Activated T-cell treated with anti-CD3 and anti-CD28 coated beads, Interleukin-2, amount 50 U/mL, for 1 hour (primary cell): ENCODE measurements at regions not wholly inside any gene's neighbourhood (a gene's known extent, or its start where the extent isn't known, plus 50 kb on each side); places are given as distances from the start of the nearest gene placed in this dataset.

Experiments
- DNase-seq: peaks from one replicate; pipeline ENCODE4 v3.0.0-alpha.2; 2020

DNA sequence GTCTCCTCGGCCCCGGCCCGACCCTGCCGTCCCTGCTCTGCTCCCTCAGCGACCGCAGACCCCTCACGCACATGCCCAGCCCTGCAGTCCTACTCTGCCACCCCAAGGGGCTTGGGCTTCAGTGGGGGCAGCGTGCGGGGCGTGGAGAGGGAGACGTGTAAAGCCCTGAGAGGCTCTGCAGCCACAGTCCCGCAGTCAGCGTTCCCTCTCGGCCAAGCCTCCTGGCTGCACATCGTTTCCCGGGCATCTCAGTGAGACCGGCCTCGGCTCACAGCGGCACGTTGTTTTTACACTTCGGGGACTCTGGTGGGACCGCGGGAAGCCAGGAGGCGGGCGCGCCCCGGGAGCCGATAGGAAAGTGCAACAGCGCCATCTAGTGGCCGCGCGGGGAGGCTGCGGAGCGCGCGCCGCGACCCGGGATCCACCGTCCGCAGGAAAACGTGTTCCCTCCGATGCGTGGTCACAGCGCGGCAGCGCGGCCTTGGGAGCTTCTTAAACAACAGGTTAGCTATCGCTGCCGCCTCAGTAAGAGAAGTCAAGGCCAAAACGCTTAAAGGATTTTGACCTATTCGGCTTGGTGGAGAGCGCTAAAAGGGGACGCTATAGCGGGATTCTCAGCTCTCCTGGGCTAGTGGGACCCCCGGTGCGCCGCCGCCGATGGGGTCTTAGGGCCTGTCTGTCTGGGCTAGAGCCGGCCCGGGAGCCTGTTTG, 226.8 kb upstream of the IGF1R start:
- peak; percentile 69 for DNase-seq

DNA sequence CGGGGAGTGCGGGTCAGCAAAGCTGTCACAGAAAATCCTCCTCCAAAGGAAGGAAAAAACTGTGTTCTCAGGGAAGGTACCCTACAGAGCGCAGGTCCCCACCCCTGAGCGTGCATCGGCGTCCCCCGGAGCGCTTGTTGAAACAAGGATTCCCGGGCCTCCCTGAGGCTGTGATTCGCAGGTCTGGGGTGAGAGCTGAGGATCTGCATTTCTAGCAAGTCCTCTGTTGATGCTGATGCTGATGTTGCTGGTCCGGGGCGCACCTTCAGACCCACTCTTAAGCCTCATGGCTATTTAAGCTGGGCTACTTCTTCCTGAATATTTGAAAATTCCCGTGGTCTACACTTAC, 226.2 kb upstream of the IGF1R start:
- no peak for DNase-seq

DNA sequence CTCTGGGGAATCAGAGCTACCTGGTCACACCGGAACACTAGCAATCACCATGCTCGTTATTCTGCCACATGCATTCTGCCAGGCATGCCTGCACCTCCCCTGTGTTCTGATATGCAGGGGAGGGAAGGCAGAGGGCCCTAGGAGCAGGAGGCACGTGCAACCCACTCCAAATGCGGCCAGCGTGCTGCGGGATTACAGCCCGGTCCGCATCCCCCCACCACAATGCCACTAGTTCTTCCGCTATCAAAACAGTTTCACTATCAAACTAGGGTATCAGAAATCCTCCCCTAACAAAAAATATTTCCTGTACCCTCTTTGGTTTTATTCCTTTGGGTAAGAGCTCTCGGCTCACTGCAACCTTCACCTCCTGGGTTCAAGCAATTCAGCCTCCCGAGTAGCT, 223.2 kb upstream of the IGF1R start:
- DNase-seq, result no peak

DNA sequence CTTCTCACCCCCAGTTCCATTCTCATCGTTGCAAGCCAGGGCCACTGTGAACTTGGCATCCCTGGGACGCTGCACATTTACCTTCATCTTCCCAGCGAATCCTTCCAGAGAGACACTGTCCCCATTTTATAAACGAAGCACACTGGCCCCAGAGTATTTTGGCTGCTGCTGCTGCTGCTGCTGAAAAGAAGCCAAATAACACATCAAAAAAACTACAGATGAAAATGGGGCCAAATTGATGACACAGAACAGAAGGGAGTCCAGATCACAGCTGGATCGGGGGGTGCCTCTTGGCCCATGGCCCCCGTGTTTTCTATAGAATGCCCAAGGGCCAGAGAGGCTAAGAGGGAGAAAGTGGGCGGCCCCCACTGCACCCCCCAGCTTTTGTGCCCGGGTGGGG, 221.0 kb upstream of the IGF1R start:
- DNase-seq, result no peak

DNA sequence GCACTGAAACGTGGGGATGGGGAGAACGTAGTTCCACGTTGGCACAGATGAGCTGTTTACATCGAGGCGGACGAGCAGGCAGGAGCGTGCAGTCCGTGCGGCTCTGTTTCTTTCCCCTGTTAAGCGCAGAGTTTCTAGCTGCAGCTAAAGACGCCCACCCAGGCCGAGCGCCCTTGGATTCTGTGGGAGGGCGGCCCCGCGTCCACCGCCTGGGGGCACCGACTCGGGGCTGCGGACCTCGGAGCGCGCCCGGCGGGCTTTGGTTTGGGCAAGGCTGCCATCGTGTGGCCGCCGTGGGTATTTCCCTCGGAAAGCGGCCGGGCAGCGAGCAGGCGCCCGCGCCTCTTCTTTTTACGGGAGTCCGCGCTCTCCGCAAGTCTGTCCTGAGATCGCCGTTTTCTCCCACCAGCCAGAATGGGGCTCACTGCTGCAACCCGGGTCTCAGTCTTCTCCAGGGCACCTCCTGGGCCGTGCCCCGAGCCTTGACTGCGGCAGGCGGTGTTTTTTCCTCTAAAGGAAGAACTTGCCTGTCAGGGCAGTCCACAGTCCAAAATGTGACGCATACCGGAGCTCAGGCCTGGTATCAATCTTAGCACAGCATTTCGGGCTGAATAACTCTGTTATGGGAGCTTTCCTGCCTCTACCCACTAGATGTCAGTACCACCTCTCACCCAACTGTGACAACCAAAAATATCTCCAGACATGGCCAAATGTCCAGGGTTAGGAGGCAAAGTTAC, 219.9 kb upstream of the IGF1R start:
- DNase-seq, result peak; percentile 72

DNA sequence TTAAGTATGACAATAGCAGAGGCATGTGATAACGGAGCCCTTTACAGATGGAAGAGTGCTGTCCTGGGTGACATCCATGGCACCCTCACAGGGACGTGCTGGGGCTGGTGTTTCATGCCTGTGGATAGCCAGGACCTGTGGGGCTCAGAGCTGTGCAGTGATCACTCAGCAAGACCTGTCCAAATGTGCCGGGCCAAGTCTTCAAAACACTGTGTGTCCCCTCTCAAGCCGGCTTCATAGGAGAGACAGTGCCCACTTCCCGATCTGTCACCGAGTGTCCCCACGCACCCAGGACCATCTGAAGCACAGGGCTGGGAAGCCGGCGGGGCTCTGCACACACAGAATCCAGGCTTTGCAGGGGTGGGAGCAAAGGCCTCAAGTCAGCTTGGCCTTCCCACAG, 217.2 kb upstream of the IGF1R start:
- DNase-seq, result no peak

DNA sequence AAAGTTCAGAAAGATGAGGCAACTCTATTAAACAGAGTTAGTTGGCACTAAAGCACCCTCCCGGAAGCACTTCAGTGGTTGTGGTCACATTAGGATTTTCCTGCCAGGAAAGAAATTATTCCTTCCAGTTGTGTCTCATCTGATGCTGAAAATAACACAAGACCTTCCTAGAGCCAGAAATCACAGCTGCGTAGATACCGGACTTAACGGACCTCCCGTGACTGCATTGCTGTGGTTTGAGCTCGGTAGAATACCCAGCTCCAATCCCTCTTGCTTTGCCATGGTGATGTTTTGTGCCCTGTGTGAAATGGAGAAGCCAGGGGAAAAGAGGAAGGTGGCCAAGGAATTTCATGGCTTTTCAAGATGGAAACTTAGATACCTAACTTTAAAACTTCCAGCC, 215.0 kb upstream of the IGF1R start:
- DNase-seq, result no peak

DNA sequence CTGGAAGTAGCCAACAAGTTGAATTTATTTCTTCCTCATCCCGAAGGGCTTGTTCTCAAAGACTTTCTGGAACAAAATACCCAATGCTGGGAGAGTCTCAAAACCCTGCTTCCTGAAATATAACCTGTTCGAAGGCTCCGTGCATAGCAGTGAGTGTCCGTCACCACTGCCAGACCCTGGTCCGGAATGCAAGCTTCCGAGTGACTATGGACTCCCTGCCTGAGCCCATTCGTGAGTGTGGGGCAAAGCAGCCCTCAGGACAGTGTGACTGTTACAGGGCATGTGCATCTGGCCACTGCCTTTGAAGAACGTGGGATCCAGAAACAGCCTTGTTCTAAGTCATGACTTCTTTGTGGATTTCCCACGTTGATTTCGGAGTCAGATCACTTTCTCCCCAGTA, 214.5 kb upstream of the IGF1R start:
- DNase-seq, result no peak

DNA sequence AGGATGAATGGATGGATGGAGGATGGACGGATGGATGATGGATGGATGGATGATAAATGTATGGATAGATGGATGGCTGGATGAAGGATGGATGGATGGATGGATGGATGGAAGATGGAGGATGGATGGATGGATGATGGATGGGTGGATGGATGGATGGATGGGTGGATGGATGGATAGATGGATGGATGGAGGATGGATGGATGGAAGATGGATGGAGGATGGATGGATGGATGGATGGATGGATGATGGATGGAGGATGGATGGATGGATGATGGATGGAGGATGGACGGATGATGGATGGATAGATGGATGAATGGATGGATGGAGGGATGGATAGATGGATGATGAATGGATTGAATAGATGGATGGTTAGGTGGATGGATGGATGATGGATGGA, 210.6 kb upstream of the IGF1R start:
- DNase-seq, result no peak

DNA sequence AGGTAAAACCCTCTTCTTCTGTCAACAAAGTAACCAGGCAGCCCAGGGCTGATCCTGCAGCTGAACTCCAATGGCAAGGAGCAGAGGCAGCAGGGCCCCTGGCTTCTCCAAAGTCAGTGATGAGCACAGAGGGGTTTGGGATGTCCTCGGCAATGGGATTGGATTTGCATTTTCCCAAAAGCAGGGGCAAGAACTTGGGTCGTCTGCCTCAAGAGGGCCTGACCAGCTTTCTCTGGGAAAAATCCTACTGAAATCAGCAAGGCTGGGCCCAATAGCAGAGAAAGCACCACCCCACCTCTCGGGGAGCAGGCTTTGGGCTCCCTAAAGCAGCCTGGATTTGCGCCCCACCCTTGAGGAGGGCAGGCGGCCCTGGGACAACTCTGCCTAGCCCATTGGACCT, 210.0 kb upstream of the IGF1R start:
- no peak for DNase-seq

DNA sequence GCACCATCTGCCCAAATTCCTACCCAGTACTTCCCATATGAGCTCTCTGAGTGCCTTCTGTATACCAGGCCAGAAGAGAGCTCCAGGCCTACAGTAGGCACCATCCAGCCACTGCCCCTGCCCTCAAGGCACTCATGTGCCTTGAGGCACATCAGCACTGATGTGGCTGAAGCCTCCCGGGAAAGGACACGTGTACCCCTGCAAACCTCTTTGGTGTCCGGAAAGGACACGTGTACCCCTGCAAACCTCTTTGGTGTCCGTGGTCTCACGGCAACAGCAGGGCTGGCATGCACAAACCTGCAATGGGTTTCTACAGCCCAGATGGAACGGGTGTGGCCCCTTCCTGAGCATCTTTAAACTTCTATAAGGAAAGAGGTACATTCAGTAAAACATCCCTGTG, 209.4 kb upstream of the IGF1R start:
- no peak for DNase-seq

DNA sequence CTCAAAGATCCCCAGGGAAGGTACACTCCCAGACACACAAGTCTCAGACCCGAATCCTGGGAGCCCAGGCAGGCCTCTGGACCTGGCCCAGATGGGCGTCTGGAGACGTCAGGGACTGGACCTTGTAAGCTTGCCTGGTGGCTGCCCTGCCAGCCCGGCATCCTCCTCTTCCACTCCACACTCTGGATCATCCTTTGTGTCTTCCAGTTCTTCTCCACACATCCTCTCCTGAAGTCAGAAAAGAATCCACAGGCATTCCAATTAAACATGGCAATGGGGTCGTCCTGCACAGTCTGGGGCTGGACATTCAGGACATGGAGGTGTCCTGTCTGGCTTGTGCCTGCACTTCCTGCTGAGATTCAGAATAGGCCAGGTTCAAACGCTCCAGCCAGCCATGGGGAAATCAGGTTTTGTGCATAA, 208.8 kb upstream of the IGF1R start:
- no peak for DNase-seq

DNA sequence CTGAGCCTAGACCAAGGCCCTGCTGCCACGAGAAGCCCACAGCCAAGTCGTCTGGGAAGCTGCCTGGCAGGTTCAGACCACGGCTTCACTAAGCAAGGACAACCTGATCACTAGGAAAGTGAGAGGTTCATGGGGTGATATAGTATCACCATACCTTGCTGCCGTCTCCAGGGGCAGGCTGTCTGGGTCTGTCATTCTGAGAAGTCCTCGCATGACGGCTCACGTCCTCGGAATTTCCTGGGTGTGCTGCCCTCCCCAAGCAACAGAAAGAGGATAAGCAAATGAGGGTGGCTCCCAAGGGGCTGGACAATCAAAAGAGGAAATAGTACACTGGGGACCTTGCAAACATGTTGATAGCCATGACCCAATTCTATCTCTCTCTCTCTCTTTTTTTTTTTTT, 207.4 kb upstream of the IGF1R start:
- DNase-seq, result no peak

DNA sequence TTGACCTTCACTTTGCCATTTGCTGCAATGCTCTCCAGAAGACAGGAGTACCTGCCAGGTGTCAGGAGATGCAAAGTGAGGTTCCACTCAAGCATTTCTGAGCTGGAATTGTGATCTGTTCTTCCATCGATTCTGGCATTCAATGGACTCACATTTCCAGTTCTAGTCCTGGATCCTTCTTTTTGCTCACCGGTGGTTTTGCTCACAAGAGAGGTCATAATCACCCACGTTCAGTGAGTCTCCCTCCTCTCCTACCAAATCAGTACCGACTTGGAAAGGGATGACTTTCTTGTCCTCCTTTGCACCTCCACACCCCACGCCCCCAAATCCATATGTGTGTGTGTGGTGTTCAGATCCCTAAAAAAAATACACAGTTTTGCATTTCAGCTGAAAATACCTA, 206.7 kb upstream of the IGF1R start:
- DNase-seq, result no peak

DNA sequence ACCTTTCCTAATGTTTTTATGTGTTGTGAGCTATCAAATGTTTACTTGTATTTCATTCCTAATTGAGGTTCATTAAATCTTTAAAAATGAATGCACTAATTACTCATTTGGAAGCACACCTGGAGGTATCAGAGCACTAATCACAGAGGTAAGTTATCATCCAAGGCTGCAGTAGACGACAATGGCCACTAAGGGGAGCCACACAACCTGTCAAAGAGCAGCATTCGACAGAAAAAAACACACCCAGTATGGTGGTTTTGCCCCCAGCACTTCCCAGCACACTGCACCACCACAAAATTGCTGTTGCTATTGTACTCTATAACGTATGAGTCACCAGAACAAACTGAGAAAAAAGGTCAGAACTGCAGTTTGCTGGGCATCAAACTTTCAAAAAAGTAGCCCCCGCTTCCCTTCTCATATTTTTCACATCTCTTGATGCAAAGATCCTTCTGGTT, 205.9 kb upstream of the IGF1R start:
- peak; percentile 41 for DNase-seq

DNA sequence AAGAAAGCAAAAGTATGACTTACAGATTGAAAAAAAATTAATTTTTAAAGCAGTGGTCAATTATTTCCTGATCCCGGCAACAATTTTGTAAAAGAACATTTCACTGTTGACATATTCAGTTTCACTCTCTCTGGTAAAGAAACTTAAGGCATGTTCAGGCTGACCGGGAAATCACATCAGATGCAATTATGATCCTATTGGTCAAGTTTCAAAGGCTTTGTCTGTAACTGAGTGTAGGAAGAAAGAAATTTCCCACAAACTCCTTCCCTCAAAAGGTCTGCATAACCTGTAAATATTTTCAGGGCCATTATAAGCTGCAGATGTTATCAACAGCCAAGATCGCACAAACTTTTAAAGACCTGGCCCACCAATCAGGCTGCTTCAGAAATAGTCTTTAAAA, 205.4 kb upstream of the IGF1R start:
- no peak for DNase-seq

DNA sequence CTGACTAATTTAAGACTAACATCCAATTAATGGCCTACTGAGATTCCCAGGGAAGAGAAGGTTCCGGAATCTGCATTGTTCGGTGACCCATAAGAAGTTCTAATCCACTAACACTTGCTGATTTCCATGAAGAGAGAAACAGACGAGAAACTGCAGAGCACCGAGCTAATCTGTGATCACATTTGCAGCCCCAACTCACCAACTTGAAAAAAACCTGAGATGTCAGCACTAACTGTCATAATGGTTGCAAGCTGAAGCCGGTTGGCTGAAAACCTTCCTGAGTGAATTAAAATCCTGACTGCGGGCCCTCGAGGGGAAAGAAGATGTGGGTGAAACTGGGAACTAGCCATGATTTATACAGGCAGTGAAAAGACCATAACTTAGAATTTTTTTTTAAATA, 204.8 kb upstream of the IGF1R start:
- no peak for DNase-seq

DNA sequence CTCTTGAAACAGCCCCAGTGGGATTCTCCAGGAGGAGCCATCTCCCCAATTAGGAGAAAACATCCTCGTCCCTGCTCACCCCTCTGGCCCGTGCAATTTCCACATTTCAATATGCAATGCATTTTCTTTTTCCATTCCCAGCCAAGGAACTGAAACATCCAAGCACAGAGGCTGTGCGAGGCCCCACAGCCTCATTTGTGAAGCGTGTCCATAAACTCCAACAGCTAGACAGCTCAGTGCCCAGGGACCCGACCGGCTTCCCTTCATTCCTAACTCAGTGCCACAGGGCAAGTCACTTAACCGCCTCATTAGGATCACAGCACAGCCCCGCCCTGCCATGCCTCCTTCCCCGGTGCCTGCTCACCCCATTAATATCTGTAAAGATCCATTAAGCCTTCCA, 204.2 kb upstream of the IGF1R start:
- DNase-seq, result no peak

DNA sequence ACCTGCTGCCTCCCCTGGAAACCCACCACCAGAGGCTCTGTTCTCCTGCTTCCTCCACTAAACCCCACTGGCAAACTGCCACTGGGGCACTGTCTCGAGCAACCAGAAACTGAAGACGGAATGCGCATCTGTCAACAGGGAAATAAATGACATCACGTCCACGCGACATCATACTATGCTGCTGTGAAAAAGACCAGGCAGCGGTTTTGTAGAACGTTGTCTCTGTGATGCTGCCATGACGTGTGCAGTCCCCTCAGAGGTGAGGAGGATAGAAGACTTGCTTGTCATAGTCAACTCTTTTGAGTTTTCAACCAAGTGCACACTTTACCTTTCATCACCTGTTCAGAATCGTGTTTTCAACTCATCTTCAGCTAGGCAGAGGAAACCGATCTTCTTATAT, 203.0 kb upstream of the IGF1R start:
- no peak for DNase-seq

DNA sequence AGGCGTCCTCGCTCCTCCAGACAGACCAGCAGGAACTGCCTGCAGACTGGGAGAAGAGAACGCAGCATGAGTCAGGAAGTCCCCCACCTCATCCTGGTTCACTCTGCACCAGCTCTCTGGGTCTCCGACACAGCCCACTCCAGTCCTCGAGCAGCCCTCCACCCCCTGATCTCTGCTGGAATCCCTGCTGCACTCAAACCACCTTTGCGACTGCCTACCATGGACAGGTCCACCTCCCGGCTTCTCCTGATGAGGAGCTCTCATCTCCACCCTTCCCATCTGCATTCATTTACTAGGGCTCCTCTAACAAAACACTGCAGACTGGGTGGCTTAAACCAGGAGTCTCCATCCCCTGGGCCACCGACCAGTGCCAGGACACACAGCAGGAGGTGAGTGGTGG, 202.3 kb upstream of the IGF1R start:
- DNase-seq, result no peak

DNA sequence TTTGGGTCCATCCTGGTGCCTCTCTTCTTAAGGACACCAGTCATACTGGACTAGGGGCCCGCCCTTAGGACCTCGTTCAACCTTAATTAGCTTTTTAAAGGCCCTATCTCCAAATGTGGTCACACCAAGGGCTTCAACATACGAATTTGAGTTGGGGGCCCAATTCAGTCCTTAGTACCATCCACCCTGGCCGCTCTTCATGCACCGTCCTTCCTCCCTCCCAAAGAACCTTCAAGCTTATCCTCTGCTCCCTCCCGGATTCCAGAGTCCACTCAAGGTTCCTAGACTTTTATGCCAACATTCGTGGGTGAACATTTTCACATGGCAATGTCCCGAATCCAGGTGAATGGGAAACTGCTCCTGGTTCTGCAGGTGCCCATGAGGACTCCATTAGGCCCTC, 201.3 kb upstream of the IGF1R start:
- no peak for DNase-seq

DNA sequence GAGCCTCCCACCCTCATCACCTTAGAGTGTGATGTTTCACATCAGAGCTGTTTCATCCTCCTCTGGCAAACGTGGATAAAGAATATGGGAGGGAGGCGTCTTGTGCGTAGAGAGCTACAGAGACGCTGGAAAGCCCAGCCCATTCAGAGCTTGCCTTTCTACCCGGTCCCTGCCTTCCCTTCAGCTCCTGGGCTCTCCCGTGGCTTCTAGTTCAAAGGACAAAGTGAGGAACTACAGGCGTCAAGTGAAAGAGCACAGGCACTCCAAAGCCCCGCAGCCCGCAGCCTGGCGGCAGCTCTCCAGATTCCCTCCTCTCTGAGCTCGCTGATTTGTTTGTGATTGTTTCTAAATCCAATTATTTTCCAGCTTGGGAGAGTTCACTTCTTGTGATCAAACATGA, 197.1 kb upstream of the IGF1R start:
- DNase-seq, result no peak

DNA sequence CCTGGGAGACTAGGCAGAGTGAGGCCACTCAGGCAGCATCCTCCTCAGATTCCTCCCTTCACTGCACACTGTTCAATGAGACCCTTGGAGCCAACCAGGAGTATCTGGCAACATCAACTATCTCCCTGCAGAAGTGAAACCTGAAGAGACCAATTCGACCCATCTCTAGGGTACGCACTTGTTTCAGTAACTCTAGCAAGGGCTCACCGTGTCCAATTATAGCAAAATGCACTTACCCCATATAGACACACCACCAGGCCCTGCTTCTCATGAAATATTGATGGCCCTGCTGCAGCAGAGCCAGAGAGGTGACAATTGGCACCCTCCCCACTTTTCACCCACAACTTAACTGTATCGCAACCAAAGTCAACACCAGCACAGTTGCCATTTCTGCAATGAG, 196.1 kb upstream of the IGF1R start:
- no peak for DNase-seq

DNA sequence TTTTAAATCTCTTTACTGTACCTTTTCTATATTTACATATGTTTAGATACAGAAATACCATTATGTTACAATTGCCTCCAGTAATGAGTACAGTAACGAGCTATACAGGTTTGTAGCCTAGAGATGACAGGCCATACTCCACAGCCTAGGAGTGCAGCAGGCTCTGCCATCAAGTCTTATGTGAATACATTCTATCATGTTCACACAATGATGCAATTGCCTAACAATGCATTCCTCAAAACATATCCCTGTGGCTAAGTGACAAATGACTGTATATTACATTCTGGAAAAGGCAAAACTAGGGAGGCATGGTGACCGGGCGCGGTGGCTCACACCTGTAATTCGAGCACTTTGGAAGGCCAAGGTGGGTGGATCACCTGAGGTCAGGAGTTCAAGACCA, 192.4 kb upstream of the IGF1R start:
- DNase-seq, result no peak

DNA sequence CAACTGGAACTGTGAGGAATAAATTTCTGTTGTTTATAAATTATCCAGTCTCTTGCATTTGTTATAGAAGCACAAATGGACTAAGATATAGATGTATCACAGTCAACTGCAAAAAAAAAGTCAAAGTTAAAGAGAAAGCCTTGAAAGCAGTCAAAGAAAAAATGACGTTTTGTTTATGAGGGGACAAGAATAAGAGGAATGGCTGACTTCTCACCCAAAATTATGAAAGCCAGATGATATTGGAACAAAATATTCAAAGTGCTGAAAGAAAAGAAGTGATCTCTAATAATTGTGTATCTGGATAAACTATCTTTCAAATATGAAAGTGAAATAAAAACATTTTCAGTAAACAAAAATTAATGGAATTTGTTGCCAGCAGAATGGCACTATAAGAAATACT, 171.8 kb upstream of the IGF1R start:
- no peak for DNase-seq
